GM19328 (cell line): ENCODE measurements at regions not wholly inside any gene's neighbourhood (a gene's known extent, or its start where the extent isn't known, plus 50 kb on each side); places are given as distances from the start of the nearest gene placed in this dataset.
A peak's percentile ranks its signal among the peaks of the same experiment; 100 is the strongest.

Source experiments
- ATAC-seq: cut with Tn5 transposase; IDR thresholded peaks from one replicate; pipeline ENCODE4 v1.9.1; 2021; ENCODE audit warnings: mild to moderate bottlenecking, moderate library complexity; ENCODE audit not compliant: unreplicated experiment

DNA sequence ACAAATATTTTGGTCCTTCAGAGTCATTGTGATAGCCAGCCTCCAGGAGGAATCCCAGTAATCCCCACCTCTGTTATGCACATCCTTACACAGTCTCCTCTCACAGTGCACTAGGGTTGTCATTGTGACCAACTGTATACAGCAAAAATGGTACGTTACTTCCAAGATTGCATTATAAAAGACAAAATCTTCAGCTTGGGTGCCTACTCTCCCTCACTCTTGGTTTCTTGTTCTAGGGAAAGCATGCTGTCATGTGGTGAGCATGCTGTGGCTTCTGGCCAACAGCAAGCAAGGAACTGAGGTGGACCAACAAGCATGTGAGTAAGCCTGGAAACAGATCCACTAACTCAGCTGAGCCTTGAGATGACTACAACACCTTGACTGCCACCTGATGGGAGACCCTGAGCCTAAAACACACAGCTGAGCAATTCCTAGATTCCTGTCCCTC lies 130.1 kb upstream of the DST start:
- peak; percentile 47 for ATAC-seq

DNA sequence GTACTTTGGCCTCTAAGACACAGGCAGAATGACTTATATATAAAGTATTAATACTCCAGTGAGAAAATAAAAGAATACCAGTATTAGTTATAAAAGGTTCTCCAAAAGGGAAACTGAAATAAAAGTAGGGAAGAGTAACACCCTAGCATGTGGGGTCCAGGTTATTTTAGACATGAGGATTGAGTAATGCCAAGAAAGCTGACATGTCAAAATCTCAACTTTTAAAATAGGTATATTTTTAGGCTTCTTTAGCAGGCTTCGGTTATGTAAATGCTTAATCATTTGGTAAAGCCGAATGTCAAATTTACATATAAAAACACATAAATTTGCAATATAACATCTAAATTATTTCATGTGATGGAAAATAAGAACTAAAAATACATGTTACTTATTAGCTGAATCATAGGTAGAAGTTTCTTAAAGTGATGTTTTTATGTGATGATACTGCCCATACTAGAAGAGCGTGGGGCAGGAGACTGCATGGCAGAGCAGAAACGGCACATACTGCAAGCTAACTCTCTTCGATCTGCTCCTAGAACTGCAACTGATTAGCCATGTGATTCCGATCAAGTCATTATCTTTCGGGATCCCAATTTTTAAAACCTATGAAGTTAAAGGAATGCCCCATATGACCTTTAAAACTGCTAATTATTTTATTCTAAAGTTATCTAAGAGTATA lies 129.4 kb upstream of the DST start:
- ATAC-seq = no peak

DNA sequence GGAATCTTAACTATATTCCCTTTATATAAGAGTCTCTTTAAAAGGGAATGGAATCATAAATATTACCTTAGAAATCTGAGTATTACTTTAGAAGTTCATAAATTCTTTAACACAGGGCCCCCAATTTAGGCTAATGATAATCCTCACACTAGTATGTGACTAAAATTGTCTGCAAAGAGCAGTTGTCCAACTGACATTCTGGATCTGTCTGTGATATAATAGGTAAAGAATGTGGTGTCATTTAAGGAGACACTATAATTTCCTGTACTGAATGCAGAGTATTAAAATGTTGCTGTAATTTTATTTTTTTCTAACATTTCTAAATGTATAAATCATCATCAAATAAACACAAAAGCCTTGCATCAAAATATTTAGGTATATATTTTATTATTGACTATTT lies 128.5 kb upstream of the DST start:
- ATAC-seq = no peak

DNA sequence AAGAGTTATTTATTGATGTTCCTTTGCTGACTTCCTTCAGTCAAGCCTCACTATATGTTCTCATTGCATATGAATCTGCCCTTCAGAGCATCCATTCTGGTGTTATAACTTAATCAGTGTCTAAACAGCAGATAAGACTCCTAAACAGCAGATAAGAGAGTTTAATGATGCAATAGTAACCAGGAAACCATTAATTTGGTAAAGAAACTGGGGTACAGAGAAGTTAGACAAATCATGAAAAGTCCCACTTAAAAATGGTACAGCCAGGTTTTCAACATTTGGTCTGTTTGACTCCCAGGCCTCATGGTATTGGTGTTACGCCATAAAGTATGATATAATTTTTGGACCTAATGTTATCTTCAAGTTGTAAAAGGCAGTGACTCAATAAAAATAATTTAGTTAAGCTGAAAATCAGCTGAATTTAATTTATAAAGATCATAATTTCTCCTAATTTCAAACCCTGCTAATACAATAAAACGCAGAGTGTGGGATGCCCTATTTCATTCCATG lies 127.4 kb upstream of the DST start:
- no peak for ATAC-seq

DNA sequence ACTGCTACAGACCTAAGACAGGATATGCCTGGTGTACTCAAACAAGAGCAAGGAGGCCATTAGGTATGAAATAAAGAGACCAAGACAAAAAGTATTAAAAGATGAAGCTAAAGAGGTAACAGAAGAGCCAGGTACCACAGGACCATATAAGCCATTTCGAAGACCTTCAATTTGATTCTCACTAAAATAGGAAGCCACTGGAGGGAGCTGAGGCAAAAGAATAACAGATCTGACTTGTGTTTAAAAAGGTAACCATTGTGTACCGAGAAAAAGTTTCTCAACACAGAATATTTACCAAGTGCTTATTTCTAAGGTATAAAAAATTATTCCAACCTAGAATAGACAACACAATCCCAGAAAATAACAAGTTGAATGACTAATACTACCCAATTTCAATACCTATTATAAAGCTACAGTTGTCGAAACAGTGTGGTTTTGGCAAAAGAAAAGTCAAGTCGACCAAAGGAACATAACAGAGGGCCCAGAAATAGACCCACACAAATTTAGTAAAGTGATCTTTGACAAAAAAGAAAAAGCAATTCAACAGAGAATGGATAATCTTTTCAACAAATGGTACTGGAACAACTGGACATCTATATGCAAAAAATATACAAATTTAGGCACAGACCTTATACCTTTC lies 125.3 kb upstream of the DST start:
- no peak for ATAC-seq

DNA sequence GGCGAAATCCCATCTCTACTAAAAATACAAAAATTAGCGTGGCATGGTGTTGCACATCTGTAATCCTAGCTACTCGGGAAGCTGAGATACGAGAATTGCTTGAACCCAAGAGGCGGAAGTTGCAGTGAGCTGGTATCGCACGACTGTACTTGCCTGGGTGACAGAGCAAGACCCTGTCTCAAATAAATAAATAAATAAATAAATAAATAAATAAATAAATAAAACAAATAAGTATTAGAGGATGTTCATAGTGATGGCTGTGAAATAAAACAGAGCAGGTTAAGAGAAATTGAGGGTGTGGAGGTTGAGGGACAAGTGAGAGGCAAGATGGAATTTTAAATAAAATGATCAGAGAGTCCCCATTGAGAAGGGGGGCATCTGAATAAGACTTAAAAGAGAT lies 124.7 kb upstream of the DST start:
- no peak for ATAC-seq

DNA sequence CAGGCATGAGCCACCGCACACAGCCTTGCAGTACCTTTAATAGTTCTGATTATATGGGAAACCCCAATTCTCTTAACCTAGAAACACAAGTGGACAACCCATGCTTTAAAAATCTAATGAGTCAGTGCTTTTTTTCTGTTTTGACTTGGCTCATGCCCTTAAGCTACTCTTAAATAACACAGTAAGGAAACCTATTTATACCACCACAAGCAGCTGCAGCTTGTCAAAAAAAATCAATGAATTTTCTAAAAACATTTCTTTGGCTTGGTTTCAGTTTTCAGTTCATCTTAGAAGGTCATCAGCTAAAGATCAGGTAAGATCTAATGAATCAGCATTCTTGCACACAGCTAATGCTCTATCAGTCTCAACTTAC lies 124.1 kb upstream of the DST start:
- peak; percentile 77 for ATAC-seq

DNA sequence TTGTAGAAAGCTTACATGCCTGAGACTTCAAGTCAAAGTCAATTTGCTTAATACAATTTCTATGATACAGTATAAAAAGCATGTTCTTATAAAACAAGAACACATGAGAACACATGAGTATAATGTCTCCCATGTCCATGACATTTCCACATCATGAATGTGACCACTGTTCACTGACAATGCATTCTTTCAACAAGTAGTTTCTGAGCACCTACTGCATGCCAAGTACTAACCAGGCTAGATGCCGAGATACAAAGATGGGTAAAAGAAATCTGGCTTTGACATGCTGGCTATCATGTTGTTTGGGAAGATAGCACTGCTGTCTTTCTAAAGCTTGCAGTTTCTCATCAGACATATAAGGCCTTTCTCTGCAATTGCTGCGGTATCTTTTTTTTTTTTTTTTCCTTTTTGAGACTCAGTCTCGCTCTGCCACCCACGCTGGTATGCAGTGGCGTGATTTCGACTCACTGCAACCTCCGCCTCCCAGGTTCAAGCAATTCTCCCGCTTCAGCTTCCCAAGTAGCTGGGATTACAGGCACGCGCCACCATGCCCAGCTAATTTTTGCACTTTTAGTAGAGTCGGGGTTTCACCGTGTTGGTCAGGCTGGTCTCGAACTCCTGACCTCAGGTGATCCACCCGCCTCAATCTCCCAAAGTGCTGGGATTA lies 123.6 kb upstream of the DST start:
- ATAC-seq = no peak

DNA sequence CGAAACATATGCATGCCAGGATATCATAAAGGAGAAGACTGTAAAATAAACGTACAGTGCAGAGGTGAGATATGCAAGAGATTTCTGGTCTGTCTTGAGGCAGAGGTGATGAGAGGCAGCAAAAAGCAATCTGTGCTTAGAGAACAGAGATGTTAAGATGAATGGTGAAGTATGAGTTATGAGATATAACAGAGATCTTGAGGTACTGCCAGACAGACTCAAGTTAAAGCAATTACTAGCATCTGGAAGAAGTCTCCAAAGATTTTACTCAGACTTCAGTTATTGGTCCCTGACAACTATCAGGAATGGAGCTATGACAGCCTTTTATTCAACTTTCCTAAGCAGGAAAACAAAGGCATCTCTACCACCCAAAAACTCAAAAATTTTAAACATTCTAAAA lies 122.8 kb upstream of the DST start:
- no peak for ATAC-seq

DNA sequence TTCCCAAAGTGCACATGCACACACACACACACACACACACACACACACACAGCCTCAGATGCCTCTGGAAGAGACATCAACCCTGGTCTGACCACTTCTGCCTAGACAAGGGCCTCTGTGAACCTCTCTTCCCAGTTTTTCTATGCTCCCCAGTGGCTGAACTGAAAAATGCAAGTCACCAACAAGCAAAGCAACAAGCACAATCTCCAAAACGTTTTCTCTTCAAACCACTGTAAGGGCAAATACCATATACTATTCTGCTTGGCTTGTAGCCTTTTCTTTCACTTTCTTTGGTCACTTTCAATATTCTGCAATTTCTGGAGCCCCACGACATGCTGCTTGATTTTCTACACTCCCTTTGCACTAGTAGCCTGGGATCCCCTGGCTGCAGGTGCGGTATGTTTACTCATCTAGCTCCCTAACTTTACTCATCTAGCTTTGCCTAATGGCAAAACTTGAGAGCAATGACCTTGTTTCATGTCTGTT lies 121.4 kb upstream of the DST start:
- no peak for ATAC-seq

DNA sequence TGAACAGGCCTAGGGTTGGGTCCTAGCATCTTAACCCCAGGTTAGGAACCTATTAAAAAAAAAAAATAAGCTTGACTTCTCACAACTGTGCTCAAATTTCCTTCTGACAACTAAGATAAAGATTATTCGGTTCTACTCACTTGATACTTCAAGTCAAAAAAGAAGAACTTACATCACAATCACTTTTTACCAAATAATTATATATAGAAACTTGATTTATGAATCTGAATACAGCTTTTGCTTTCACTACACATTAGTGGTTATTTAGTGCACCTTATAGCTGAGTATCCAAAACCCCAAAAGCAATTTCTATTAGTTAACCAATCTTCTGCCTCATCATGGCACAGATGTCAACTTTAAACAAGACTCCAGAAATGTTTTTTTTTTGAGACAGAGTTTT lies 119.0 kb upstream of the DST start:
- ATAC-seq = no peak

DNA sequence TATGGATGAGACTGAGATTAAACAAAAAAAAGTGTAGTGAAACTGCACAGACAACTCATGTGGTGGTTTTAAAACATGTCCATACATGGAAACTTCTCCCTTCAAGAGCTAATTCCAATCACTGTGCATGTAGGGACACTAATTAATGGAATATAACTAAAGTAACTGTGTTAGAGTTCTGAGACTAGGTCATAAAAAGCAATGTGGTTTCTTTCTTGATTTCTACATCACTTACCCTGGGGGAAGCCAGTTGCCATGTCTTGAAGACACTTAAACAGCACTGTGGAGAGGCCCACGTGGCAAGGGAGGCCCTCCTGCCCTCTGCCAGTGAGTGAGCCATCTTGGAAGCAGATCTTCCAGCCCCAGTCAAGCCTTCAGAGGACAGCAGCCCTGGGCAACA lies 118.2 kb upstream of the DST start:
- ATAC-seq = no peak

DNA sequence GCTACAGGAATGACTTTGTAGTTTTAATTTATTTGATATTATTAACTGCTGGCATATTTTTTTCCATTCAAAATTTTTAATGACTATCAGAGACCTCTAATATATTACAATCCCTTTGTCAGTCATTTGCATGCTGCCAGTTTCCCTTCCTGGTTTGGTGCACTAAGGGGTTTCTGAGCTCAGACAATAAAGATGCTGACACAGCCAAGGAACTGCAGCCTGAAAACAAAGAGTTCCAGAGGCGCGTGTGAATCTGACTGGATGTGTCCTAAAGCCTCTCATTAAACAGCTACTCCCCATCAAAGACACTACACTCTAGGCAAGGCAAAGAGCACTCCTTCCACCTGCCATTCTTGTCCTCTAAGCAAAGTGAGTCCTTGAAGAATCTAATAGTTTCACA lies 116.8 kb upstream of the DST start:
- no peak for ATAC-seq

DNA sequence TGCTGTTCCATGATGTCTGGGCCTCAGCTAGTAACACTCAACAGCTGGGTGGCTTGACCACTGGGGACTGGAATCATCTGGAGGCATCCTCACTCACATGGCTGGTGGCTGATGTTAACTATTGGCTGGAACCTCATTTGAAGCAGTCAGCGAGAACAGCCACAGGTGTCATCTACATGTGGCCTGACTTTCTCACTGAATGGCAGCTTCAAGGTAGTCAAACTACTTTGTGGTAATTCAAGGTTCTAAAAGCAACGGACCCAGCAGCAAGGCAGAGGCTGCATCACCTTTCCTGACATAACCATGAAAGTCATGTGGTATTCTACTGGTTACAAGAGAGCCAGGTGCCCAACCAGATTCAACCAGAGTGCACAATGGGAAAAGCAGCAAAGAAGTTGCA lies 115.9 kb upstream of the DST start:
- no peak for ATAC-seq

DNA sequence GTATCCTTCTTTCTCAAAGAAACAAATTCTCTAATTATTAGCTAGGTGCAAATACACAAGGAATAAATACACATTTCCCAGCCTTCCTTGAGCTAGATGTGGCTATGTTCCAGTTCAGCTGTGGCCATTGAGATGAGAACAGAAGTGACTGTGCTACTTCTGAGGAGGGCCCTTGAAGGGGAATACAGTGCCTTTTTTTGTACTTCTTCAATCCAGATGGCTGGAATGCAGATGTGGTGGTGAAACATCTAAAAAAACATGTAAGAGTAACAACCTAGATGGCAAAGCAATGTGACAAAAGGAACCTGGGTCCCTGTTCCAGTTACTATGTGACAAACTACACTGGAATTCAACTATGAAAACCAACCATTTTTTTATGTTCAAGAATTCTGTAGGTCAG lies 115.4 kb upstream of the DST start:
- no peak for ATAC-seq

DNA sequence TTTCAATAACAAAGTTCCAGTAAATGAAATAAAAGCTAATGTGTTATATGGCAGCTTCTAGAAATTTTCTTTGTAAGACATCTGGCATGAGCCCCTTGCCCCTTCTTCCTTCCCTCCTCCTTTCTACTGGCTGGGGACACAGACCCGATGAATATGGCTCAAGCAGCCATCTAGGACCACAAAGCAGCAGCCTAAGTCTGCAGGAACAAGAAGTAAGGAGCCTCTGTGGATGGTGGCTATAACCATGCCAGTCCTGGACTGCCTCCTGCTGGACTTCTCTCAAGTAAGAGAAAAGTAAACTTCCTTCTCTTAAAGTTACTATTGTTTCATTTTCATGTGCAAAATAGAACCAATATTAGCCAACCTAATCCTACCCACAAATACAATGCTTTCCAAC lies 114.9 kb upstream of the DST start:
- peak; percentile 39 for ATAC-seq

DNA sequence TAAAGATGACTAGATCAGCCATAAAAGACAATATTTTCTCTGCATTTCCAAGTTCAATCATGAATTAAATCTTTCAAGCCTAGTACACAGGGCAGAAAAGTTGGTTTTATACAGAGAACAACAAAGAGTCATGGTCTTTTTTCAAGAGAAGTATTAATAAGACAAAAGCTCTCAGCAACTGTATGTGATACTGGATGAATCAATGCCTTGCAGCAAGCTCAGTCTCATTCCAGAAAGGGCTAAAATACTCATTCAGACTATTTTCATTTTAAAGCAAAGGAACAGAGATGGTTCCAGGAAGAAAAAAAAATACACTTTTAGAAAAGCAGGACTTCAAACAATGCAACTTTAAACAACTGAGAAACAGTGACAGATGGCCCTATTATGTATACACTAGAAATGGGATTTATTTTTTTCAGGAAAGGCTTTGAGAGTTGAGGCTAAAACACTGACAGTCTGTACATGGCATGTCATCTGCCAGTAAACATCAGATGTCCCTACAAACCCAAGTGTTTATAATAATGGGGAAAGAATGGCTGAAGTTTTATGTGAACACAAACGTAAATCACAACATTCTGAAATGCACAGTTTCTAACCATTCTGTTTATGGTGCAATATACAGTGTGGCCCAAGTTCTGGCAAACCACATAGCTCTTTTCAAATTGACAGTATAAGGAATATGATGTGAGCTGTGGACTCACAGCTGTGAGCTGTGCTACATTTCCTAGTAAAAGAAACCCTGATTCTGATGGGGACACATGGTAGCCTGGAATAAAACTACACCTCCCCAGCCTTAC lies 114.3 kb upstream of the DST start:
- no peak for ATAC-seq

DNA sequence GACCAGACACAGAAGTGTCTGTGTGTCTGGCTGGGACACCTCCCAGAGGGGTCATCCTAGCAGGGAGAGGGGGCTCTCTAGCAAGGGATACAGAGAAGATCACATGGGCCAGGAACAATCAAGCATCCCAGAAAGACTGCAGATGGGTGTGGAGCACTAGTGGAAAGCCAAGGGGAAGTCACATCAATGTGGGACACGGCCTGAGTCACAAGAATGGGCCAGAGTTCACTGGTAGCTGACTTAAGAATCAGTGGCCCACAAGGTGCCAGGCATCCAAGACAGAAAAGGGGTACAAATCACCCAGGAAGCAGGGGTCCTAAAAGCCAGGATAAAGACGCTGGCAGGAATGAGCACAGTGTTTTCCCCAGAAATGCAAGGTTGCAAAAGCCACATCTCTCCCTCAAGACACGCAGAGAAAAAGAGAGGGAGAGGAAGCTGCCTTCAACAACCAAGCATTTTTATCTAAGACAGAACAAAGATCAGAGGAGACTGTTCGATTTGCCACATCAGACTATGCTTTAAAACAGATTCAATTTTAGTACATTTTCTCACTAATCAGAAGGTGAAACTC lies 113.6 kb upstream of the DST start:
- no peak for ATAC-seq

DNA sequence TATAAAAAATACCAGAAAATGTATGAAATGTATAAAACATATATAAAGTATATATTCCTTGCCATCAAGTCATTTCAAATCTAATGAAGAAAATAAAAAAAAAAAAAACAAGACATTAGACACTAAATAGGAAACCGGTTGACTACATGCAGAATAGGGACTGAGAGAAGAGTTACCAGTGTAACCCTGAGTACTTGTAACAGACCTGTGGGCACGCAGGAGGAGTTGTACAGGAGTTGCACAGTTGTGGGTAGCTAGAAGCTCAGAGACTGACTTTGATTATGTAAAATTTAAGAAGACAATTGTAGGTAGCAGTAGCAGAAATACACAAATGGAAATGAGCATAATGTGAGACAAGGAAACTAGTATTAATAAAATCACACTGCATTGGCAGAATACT lies 112.4 kb upstream of the DST start:
- ATAC-seq = no peak

DNA sequence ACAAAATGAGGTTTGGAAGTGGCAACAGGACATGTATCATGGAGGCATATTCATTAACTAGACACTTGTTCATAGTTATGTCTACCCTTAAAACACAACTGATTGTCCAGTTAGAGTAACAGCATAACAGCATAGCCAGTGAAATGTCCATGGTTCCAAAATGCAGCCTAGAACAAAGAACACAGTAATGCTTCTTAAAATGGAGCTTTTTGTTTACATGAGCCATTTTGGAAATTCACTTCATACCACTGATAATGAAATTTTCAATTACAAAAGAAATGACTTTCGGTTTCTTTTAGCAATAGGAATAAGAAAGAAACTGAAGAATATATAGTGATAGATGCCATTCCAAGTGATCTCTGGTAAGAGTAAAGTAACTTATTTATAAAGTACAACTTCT lies 111.1 kb upstream of the DST start:
- no peak for ATAC-seq

DNA sequence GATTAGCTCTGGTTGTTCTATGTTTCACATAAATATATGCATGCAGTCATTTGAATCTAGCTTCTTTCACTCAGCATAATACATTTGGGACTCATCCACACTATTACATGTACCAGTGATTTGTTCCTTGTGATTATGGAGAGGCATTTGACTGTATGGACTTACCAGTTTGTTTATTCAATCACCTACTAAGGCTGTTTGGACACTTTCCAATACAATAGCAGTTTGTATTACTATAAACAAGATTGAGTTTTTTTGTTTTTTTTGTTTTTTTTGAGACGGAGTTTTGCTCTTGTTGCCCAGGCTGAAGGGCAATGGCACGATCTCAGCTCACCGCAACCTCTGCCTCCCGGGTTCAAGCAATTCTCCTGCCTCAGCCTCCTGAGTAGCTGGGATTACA lies 109.8 kb upstream of the DST start:
- no peak for ATAC-seq
